ENCODE measurements at regions not wholly inside any gene's neighbourhood (a gene's known extent, or its start where the extent isn't known, plus 50 kb on each side); places are given as distances from the start of the nearest gene placed in this dataset.
A peak's percentile ranks its signal among the peaks of the same experiment; 100 is the strongest.

- TF ChIP-seq CTCF (IDR thresholded peaks at IDR 0.05; ENCODE audit: insufficient read depth, low read depth, low read length), result no peak
- no peak overlapping the region for H3K4me3 ChIP-seq (ENCODE audit: low read depth, low read length)
- DNase-seq (ENCODE audit: low read depth), result no peak
These were observed 302.6 kb upstream of the DIAPH2 start for GRCh38 chrX:96382018-96382417.

- no peak for TF ChIP-seq CTCF (IDR thresholded peaks at IDR 0.05; ENCODE audit: insufficient read depth, low read depth, low read length)
- DNase-seq (ENCODE audit: low read depth), result no peak
- no peak overlapping the region for H3K4me3 ChIP-seq (ENCODE audit: low read depth, low read length)
These were observed 301.2 kb upstream of the DIAPH2 start for GRCh38 chrX:96383428-96383827.

GRCh38 chrX:96386325-96386724, 298.3 kb upstream of the DIAPH2 start:
- TF ChIP-seq CTCF (IDR thresholded peaks at IDR 0.05; ENCODE audit: insufficient read depth, low read depth, low read length), result no peak
- no peak overlapping the region for H3K4me3 ChIP-seq (ENCODE audit: low read depth, low read length)
- DNase-seq (ENCODE audit: low read depth), result no peak

GRCh38 chrX:96386981-96387380, 297.7 kb upstream of the DIAPH2 start:
- TF ChIP-seq CTCF (IDR thresholded peaks at IDR 0.05; ENCODE audit: insufficient read depth, low read depth, low read length), result no peak
- no peak for DNase-seq (ENCODE audit: low read depth)
- no peak overlapping the region for H3K4me3 ChIP-seq (ENCODE audit: low read depth, low read length)

GRCh38 chrX:96387801-96388200, 296.8 kb upstream of the DIAPH2 start:
- no peak for TF ChIP-seq CTCF (IDR thresholded peaks at IDR 0.05; ENCODE audit: insufficient read depth, low read depth, low read length)
- H3K4me3 ChIP-seq (ENCODE audit: low read depth, low read length), result no peak overlapping the region
- no peak for DNase-seq (ENCODE audit: low read depth)

GRCh38 chrX:96389281-96390047, 295.2 kb upstream of the DIAPH2 start:
- H3K4me3 ChIP-seq (ENCODE audit: low read depth, low read length), result no peak overlapping the region
- TF ChIP-seq CTCF (IDR thresholded peaks at IDR 0.05; ENCODE audit: insufficient read depth, low read depth, low read length), result no peak
- DNase-seq (ENCODE audit: low read depth), result no peak

GRCh38 chrX:96394598-96394997, 290.0 kb upstream of the DIAPH2 start:
- H3K4me3 ChIP-seq (ENCODE audit: low read depth, low read length), result no peak overlapping the region
- TF ChIP-seq CTCF (IDR thresholded peaks at IDR 0.05; ENCODE audit: insufficient read depth, low read depth, low read length), result no peak
- DNase-seq (ENCODE audit: low read depth), result peak; percentile 60
